ENCODE measurements at regions not wholly inside any gene's neighbourhood (a gene's known extent, or its start where the extent isn't known, plus 50 kb on each side); places are given as distances from the start of the nearest gene placed in this dataset.

- Mint-ChIP-seq H3K4me1 (no peaks in the 10 kb centered on the region), H3K9me3 (peaks cover 6% of the 10 kb centered on the region), H3K27me3 (no peaks in the 10 kb centered on the region), H3K27ac (no peak overlapping the region), H3K36me3 (ENCODE audit: low read depth) (no peaks in the 10 kb centered on the region), H3K4me3 (no peak overlapping the region)
- no peak for DNase-seq
- CTCF ChIA-PET, result no interaction called here
- POLR2A ChIA-PET, result no interaction called here
Measured at GRCh38 chr18:28669165-28669564, 492.2 kb upstream of the CDH2 start.

GRCh38 chr18:28666216-28666615 is 489.3 kb upstream of the CDH2 start:
- POLR2A ChIA-PET, result no interaction called here

GRCh38 chr18:28657961-28658360 is 481.0 kb upstream of the CDH2 start:
- no peak for DNase-seq
- no peaks in the 10 kb centered on the region for H3K4me1 Mint-ChIP-seq
- CTCF ChIA-PET, result no interaction called here
- no peak overlapping the region for H3K4me3 Mint-ChIP-seq
- H3K27me3 Mint-ChIP-seq, result no peaks in the 10 kb centered on the region
- H3K9me3 Mint-ChIP-seq, result peaks cover 12% of the 10 kb centered on the region
- POLR2A ChIA-PET, result no interaction called here
- no peak overlapping the region for H3K27ac Mint-ChIP-seq
- H3K36me3 Mint-ChIP-seq (ENCODE audit: low read depth), result no peaks in the 10 kb centered on the region

More at GRCh38 chr18:28666216-28666615, 489.3 kb upstream of the CDH2 start:
- no peaks in the 10 kb centered on the region for H3K36me3 Mint-ChIP-seq (ENCODE audit: low read depth)
- H3K27ac Mint-ChIP-seq, result no peak overlapping the region
- CTCF ChIA-PET, result no interaction called here
- H3K4me3 Mint-ChIP-seq, result no peak overlapping the region
- H3K9me3 Mint-ChIP-seq, result peaks cover 9% of the 10 kb centered on the region
- H3K27me3 Mint-ChIP-seq, result no peaks in the 10 kb centered on the region
- DNase-seq, result no peak
- no peaks in the 10 kb centered on the region for H3K4me1 Mint-ChIP-seq

- no peak for DNase-seq
- H3K9me3 Mint-ChIP-seq, result peaks cover 16% of the 10 kb centered on the region
- H3K4me1 Mint-ChIP-seq, result no peaks in the 10 kb centered on the region
- no peak overlapping the region for H3K27ac Mint-ChIP-seq
- ChIA-PET CTCF (no interaction called here), POLR2A (no interaction called here)
- no peaks in the 10 kb centered on the region for H3K36me3 Mint-ChIP-seq (ENCODE audit: low read depth)
- no peaks in the 10 kb centered on the region for H3K27me3 Mint-ChIP-seq
- no peak overlapping the region for H3K4me3 Mint-ChIP-seq
Measured at GRCh38 chr18:28652654-28653053, 475.7 kb upstream of the CDH2 start.

GRCh38 chr18:28651298-28651697 is 474.4 kb upstream of the CDH2 start:
- Mint-ChIP-seq H3K36me3 (ENCODE audit: low read depth) (no peaks in the 10 kb centered on the region), H3K4me1 (no peaks in the 10 kb centered on the region), H3K9me3 (peaks cover 16% of the 10 kb centered on the region), H3K4me3 (no peak overlapping the region), H3K27me3 (no peaks in the 10 kb centered on the region), H3K27ac (no peak overlapping the region)
- CTCF ChIA-PET, result no interaction called here
- POLR2A ChIA-PET, result no interaction called here
- DNase-seq, result no peak

- H3K36me3 Mint-ChIP-seq (ENCODE audit: low read depth), result no peaks in the 10 kb centered on the region
Measured at GRCh38 chr18:28650860-28651259, 473.9 kb upstream of the CDH2 start.

GRCh38 chr18:28647961-28648360 is 471.0 kb upstream of the CDH2 start:
- DNase-seq, result no peak
- no peaks in the 10 kb centered on the region for H3K4me1 Mint-ChIP-seq
- CTCF ChIA-PET, result no interaction called here
- H3K27me3 Mint-ChIP-seq, result no peaks in the 10 kb centered on the region
- no peak overlapping the region for H3K27ac Mint-ChIP-seq
- POLR2A ChIA-PET, result no interaction called here
- no peaks in the 10 kb centered on the region for H3K36me3 Mint-ChIP-seq (ENCODE audit: low read depth)
- no peak overlapping the region for H3K4me3 Mint-ChIP-seq
- peaks cover 13% of the 10 kb centered on the region for H3K9me3 Mint-ChIP-seq

More at GRCh38 chr18:28650860-28651259, 473.9 kb upstream of the CDH2 start:
- no peak for DNase-seq
- POLR2A ChIA-PET, result no interaction called here
- Mint-ChIP-seq H3K27ac (no peak overlapping the region), H3K4me1 (no peaks in the 10 kb centered on the region), H3K27me3 (no peaks in the 10 kb centered on the region), H3K4me3 (no peak overlapping the region), H3K9me3 (peaks cover 16% of the 10 kb centered on the region)
- CTCF ChIA-PET, result no interaction called here

GRCh38 chr18:28637897-28638296 is 461.0 kb upstream of the CDH2 start:
- DNase-seq, result no peak
- Mint-ChIP-seq H3K4me3 (no peak overlapping the region), H3K36me3 (ENCODE audit: low read depth) (no peaks in the 10 kb centered on the region), H3K27ac (no peak overlapping the region), H3K9me3 (peaks cover 22% of the 10 kb centered on the region), H3K4me1 (no peaks in the 10 kb centered on the region), H3K27me3 (no peaks in the 10 kb centered on the region)
- ChIA-PET CTCF (no interaction called here), POLR2A (no interaction called here)

GRCh38 chr18:28635530-28635929 is 458.6 kb upstream of the CDH2 start:
- Mint-ChIP-seq H3K27ac (no peak overlapping the region), H3K36me3 (ENCODE audit: low read depth) (no peaks in the 10 kb centered on the region), H3K27me3 (no peaks in the 10 kb centered on the region), H3K4me1 (no peaks in the 10 kb centered on the region), H3K4me3 (no peak overlapping the region), H3K9me3 (peaks cover 20% of the 10 kb centered on the region)
- ChIA-PET POLR2A (interaction anchor here (0.6 kb wide), 1 partner anchor 111 kb away, joined by 5 read pairs; no protein-coding TSS in a partner anchor), CTCF (no interaction called here)
- no peak for DNase-seq

- Mint-ChIP-seq H3K27ac (no peak overlapping the region), H3K4me1 (no peaks in the 10 kb centered on the region), H3K27me3 (no peaks in the 10 kb centered on the region), H3K4me3 (no peak overlapping the region), H3K36me3 (ENCODE audit: low read depth) (no peaks in the 10 kb centered on the region), H3K9me3 (peaks cover 6% of the 10 kb centered on the region)
- ChIA-PET CTCF (no interaction called here), POLR2A (no interaction called here)
- no peak for DNase-seq
Measured at GRCh38 chr18:28626756-28627155, 449.8 kb upstream of the CDH2 start.

- ChIA-PET POLR2A (no interaction called here), CTCF (no interaction called here)
- H3K27ac Mint-ChIP-seq, result no peak overlapping the region
- H3K4me1 Mint-ChIP-seq, result no peaks in the 10 kb centered on the region
- no peak overlapping the region for H3K4me3 Mint-ChIP-seq
- peaks cover 14% of the 10 kb centered on the region for H3K9me3 Mint-ChIP-seq
- no peak for DNase-seq
- no peaks in the 10 kb centered on the region for H3K27me3 Mint-ChIP-seq
- no peaks in the 10 kb centered on the region for H3K36me3 Mint-ChIP-seq (ENCODE audit: low read depth)
Measured at GRCh38 chr18:28607991-28608390, 431.1 kb upstream of the CDH2 start.

- ChIA-PET CTCF (no interaction called here), POLR2A (no interaction called here)
- H3K36me3 Mint-ChIP-seq (ENCODE audit: low read depth), result no peaks in the 10 kb centered on the region
- no peak for DNase-seq
- H3K27ac Mint-ChIP-seq, result no peak overlapping the region
- H3K4me3 Mint-ChIP-seq, result no peak overlapping the region
- peaks cover 17% of the 10 kb centered on the region for H3K9me3 Mint-ChIP-seq
- no peaks in the 10 kb centered on the region for H3K4me1 Mint-ChIP-seq
- H3K27me3 Mint-ChIP-seq, result no peaks in the 10 kb centered on the region
Measured at GRCh38 chr18:28606686-28607085, 429.8 kb upstream of the CDH2 start.

- DNase-seq, result no peak
- Mint-ChIP-seq H3K4me1 (no peaks in the 10 kb centered on the region), H3K9me3 (peaks cover 11% of the 10 kb centered on the region), H3K4me3 (no peak overlapping the region), H3K27ac (no peak overlapping the region), H3K27me3 (no peaks in the 10 kb centered on the region), H3K36me3 (ENCODE audit: low read depth) (no peaks in the 10 kb centered on the region)
- ChIA-PET CTCF (no interaction called here), POLR2A (no interaction called here)
Measured at GRCh38 chr18:28602391-28602790, 425.5 kb upstream of the CDH2 start.

GRCh38 chr18:28594034-28594433 is 417.1 kb upstream of the CDH2 start:
- no peaks in the 10 kb centered on the region for H3K27me3 Mint-ChIP-seq
- no peak overlapping the region for H3K27ac Mint-ChIP-seq
- POLR2A ChIA-PET, result no interaction called here
- H3K9me3 Mint-ChIP-seq, result peaks cover 7% of the 10 kb centered on the region
- no peak overlapping the region for H3K4me3 Mint-ChIP-seq
- no peaks in the 10 kb centered on the region for H3K36me3 Mint-ChIP-seq (ENCODE audit: low read depth)
- H3K4me1 Mint-ChIP-seq, result no peaks in the 10 kb centered on the region
- no peak for DNase-seq
- CTCF ChIA-PET, result no interaction called here
